ENCODE measurements at regions not wholly inside any gene's neighbourhood (a gene's known extent, or its start where the extent isn't known, plus 50 kb on each side); places are given as distances from the start of the nearest gene placed in this dataset.

DNA sequence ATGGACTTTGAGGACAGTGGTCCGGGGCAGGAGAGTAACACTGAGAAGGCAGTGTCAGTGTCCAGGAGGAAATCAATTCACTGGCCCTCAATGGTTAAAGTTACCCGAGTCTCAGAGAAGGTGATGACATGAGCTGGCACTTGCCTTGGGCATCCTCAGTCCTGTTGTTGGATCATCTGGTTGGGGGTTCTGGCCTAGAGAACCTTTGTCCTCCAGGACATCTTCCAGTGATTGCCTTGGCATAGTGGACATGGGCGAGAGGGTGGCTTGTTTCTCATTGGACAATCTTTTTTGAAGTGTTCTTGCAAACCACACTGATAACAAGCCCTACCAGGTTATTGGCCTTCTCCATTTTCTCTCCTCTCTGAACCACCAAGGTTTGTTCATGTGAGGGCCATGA lies 83.4 kb upstream of the TERB2 start:
- Histone ChIP-seq H3T11ph (ENCODE audit: low read length) (no peak overlapping the region), H3K4me2 (ENCODE audit: insufficient read depth, insufficient read length, low read length) (no peak overlapping the region), H3K4me1 (ENCODE audit: insufficient read depth, low read length) (no peaks in the 10 kb centered on the region), H3K23ac (ENCODE audit: insufficient read length, low read depth, low read length) (no peak overlapping the region), H3K9ac (ENCODE audit: extremely low read depth, insufficient read length, low read length) (no peak overlapping the region), H3K14ac (ENCODE audit: insufficient read depth, low read length) (no peak overlapping the region), H2BK12ac (ENCODE audit: insufficient read length, low read depth, low read length) (no peak overlapping the region), H4K91ac (ENCODE audit: insufficient read length, low read depth, low read length) (no peak overlapping the region), H3K9me3 (ENCODE audit: control insufficient read depth, low read depth, low read length) (peaks cover 19% of the 10 kb centered on the region), H3K27me3 (ENCODE audit: insufficient read depth, low read length) (no peaks in the 10 kb centered on the region), H2BK120ac (ENCODE audit: low read depth, low read length, poor library complexity, severe bottlenecking) (no peak overlapping the region), H2AFZ (ENCODE audit: low read length) (no peak overlapping the region), H4K5ac (ENCODE audit: insufficient read length, low read depth, low read length) (no peak overlapping the region), H2BK15ac (ENCODE audit: low read depth, low read length) (no peak overlapping the region), H3K4ac (ENCODE audit: low read depth, low read length) (no peak overlapping the region), H4K8ac (replicated peaks; ENCODE audit: insufficient read length, low read depth, low read length) (no peak overlapping the region), H2AK5ac (ENCODE audit: insufficient read length, low read length) (no peak overlapping the region), H2BK20ac (ENCODE audit: low read depth, low read length, poor library complexity, severe bottlenecking) (no peak overlapping the region), H4K20me1 (ENCODE audit: control insufficient read depth, insufficient read depth, insufficient read length) (no peaks in the 10 kb centered on the region), H3K79me2 (ENCODE audit: insufficient read depth, low read length) (no peaks in the 10 kb centered on the region), H3K27ac (ENCODE audit: insufficient read length, low read depth, low read length) (no peak overlapping the region), H2BK5ac (ENCODE audit: insufficient read length, low read length) (no peak overlapping the region), H3K79me1 (ENCODE audit: insufficient read depth, low read depth, low read length, poor library complexity, severe bottlenecking) (no peaks in the 10 kb centered on the region), H3K23me2 (ENCODE audit: insufficient read length, low read depth, low read length, poor library complexity, severe bottlenecking) (no peaks in the 10 kb centered on the region), H3K56ac (ENCODE audit: insufficient read length, low read depth, low read length) (no peak overlapping the region), H3K18ac (ENCODE audit: insufficient read length, low read depth, low read length) (no peak overlapping the region)
- Mint-ChIP-seq H3K27me3 (ENCODE audit: low read depth) (peaks cover 12% of the 10 kb centered on the region), H3K9me3 (peaks cover 53 to 55% of the 10 kb centered on the region in 2 experiments), H3K27ac (no peak overlapping the region), H3K4me3 (no peak overlapping the region), H3K36me3 (ENCODE audit: insufficient read depth in 1 of 3, low read depth in 3 of 3) (peaks cover 4 to 12% (median 8%) of the 10 kb centered on the region in 3 experiments; a peak in 6 of 7 replicates), H3K4me1 (no peaks in the 10 kb centered on the region)
- TF ChIP-seq, protein P1, sequence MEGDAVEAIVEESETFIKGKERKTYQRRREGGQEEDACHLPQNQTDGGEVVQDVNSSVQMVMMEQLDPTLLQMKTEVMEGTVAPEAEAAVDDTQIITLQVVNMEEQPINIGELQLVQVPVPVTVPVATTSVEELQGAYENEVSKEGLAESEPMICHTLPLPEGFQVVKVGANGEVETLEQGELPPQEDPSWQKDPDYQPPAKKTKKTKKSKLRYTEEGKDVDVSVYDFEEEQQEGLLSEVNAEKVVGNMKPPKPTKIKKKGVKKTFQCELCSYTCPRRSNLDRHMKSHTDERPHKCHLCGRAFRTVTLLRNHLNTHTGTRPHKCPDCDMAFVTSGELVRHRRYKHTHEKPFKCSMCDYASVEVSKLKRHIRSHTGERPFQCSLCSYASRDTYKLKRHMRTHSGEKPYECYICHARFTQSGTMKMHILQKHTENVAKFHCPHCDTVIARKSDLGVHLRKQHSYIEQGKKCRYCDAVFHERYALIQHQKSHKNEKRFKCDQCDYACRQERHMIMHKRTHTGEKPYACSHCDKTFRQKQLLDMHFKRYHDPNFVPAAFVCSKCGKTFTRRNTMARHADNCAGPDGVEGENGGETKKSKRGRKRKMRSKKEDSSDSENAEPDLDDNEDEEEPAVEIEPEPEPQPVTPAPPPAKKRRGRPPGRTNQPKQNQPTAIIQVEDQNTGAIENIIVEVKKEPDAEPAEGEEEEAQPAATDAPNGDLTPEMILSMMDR (conservative IDR thresholded peaks at IDR 0.05), result no peak
- no CpG with 5 or more reads among the region's 3 CpGs for WGBS (ENCODE audit: extremely low coverage, insufficient read length, low lambda C conversion rate)
- DNase-seq, result no peak
